ENCODE measurements at regions not wholly inside any gene's neighbourhood (a gene's known extent, or its start where the extent isn't known, plus 50 kb on each side); places are given as distances from the start of the nearest gene placed in this dataset.

GRCh38 chr6:102885165-102885564, 1491.7 kb downstream of the GRIK2 start:
- TF ChIP-seq EZH2phosphoT487 (IDR thresholded peaks at IDR 0.05; ENCODE audit: borderline replicate concordance, low read length) (no peak), CTCF (conservative IDR thresholded peaks at IDR 0.05; ENCODE audit: low read depth, low read length) (no peak)

All from PC-3 (cell line).